Heart right ventricle (tissue), 16 donors: ENCODE measurements at regions not wholly inside any gene's neighbourhood (a gene's known extent, or its start where the extent isn't known, plus 50 kb on each side); places are given as distances from the start of the nearest gene placed in this dataset.

Source experiments
- ATAC-seq, 8 donors: fragments of 200-7000 bp; cut with Tn5 transposase; one replicate each; pipeline ENCODE4 v1.9.1; 2020; ENCODE audit warnings: mild to moderate bottlenecking in 8 of 8, moderate library complexity in 8 of 8, moderate number of reproducible peaks in 1 of 8
- DNase-seq, 2 donors: peaks; one replicate each; pipeline ENCODE4 v3.0.0-alpha.2; 2020
- H3K27ac ChIP-seq, 10 donors: fragments of 200-600 bp; sonication (generic) in 2 of 10; one replicate each; pipeline versions ENCODE4 v1.5.0 to v1.8.0; 2020 to 2022; ENCODE audit warnings: mild to moderate bottlenecking in 3 of 10
- H3K27me3 ChIP-seq, 7 donors: fragments of 200-600 bp; one replicate each; pipeline ENCODE4 v1.8.0; 2021 to 2022; ENCODE audit warnings: mild to moderate bottlenecking in 2 of 7
- H3K36me3 ChIP-seq, 9 donors: fragments of 200-600 bp; sonication (generic) in 1 of 9; one replicate each; pipeline versions ENCODE4 v1.5.0 to v1.8.0; 2020 to 2022; ENCODE audit warnings: mild to moderate bottlenecking in 2 of 9
- H3K4me1 ChIP-seq, 9 donors: fragments of 200-600 bp; sonication (generic) in 1 of 9; one replicate each; pipeline versions ENCODE4 v1.5.0 to v1.8.0; 2020 to 2022; ENCODE audit warnings: mild to moderate bottlenecking in 4 of 9
- H3K4me3 ChIP-seq, 10 donors: fragments of 200-600 bp; sonication (generic) in 2 of 10; one replicate each; pipeline versions ENCODE4 v1.5.0 to v1.8.0; 2020 to 2022; ENCODE audit warnings: mild to moderate bottlenecking in 7 of 10, moderate library complexity in 2 of 10
- H3K9me3 ChIP-seq, 11 donors: fragments of 200-600 bp in 10 of 11; sonication (generic) in 2 of 11; one replicate each; pipeline versions ENCODE4 v1.5.0 to v1.8.0; 2013 to 2022; ENCODE audit warnings: mild to moderate bottlenecking in 2 of 11, control low read depth in 1 of 11, moderate library complexity in 1 of 11
- CTCF ChIP-seq, 9 donors: fragments of 200-600 bp; sonication (generic) in 2 of 9; IDR thresholded peaks; one replicate each; pipeline versions ENCODE4 v1.5.0 to v1.8.0; 2021 to 2022; ENCODE audit warnings: antibody characterized with exemption in 9 of 9, mild to moderate bottlenecking in 5 of 9, moderate library complexity in 1 of 9
- WGBS, 2 donors: extraction: QIAGEN DNeasy Blood & Tissue Kit; methylation state at CpG; one replicate each; pipeline ENCODE4 v1.1.7; 2013; ENCODE audit warnings: inconsistent platforms in 1 of 2; 5-methylcytosine and 5-hydroxymethylcytosine counted together
- intact Hi-C, 10 donors: fragments of 100-400 bp; cut with DNase I; formaldehyde crosslinking; loops; one replicate each; pipeline versions ENCODE4 v1.11.1 to v1.14.2; 2022
- donor health status: Arrhythmogenic right ventricular cardiomyopathy.
- donor health status: ischemic (EF 13 %, LVEDD 7.1; RV severe dilation, severe dysfunction).
- donor health status: healthy with polysubstance abuse.
- donor health status: DM: no; HTN: yes; CAD: no.
- donor health status: DM: no; HTN: no; CAD: no.
- donor health status: ischemic (EF 25% LVEDD 6.9; RV normal size, moderate dysfunction).
- donor health status: ischemic (EF 25% LVEDD 5.7; RV mildly dilated, moderate dysfunction).
- donor health status: healthy.
- donor health status: DM: yes; HTN: yes; CAD: no.
- donor health status: Ischemic cardiomyopathy.
- donor health status: ischemic (EF 35%, LVEDD 5.7; RV mildly dilated, moderate dysfunction).
- donor health status: nonischemic (EF 11% LVEDD 7.7; RV severe dilation, severe dysfunction).
- donor health status: DM: yes; HTN: yes; CAD: no.
- donor health status: PGD.
- donor health status: ischemic (EF 29% LVEDD 5.4; RV normal size, mild dysfunction).
- donor health status: nonischemic (EF 23%, LVEDD 6.1; RV moderate dilation, normal function).

DNA sequence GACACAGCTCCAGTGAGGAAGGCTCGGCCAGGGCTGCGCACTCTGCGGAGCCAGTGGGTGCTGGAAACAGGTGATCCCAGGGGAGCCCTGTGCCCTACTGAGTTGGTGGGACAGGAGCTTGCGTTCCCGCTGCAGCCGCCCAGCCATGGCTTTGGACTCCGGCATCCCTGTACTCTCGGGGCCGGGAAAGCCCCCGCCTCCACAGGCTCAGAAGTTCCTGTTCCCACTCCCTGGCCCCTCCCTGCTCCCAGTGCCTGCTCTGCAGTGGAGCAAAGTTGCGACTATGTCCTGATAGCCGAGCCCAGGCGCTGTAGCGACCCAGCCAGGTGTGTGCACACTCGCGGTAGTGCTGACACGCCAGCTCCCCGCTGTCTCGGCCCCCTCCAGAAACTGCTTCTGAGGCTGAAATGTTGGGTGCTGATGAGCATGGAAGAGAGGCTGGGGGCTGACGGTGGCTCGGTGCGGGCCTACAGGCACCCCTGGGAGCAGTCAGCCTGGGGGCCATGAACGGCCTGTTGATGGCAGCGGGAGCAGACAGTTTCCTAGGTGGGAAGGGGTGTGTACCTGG is 344.6 kb upstream of the MGAT4C start:
- Histone ChIP-seq H3K4me1 (no peaks in the 10 kb centered on the region), H3K9me3 (no peaks in the 10 kb centered on the region), H3K36me3 (no peaks in the 10 kb centered on the region), H3K27me3 (no peaks in the 10 kb centered on the region), H3K4me3 (no peak overlapping the region), H3K27ac (no peak overlapping the region)
- 94 to 95% methylated on average over 24 of the region's 24 CpGs for whole genome bisulfite sequencing, 2 donors
- TF ChIP-seq CTCF (IDR thresholded peaks at IDR 0.05), result no peak
- DNase-seq (peak in 1 of 2 donors; percentile 4), ATAC-seq (peak in 1 of 8 donors; percentile 20)
- intact Hi-C loops, result no loop called here

GRCh38 chr12:86597431-86597830 is 341.2 kb upstream of the MGAT4C start:
- ATAC-seq (no peak), DNase-seq (no peak)
- intact Hi-C loops, result no loop called here
- H3K4me1 ChIP-seq, result no peaks in the 10 kb centered on the region
- H3K36me3 ChIP-seq, result no peaks in the 10 kb centered on the region
- no peak overlapping the region for H3K4me3 ChIP-seq
- no peak for TF ChIP-seq CTCF (IDR thresholded peaks at IDR 0.05)
- H3K9me3 ChIP-seq, result no peaks in the 10 kb centered on the region
- no peaks in the 10 kb centered on the region for H3K27me3 ChIP-seq
- H3K27ac ChIP-seq, result no peak overlapping the region

- Histone ChIP-seq H3K27me3 (no peaks in the 10 kb centered on the region), H3K9me3 (no peaks in the 10 kb centered on the region), H3K27ac (no peak overlapping the region), H3K4me3 (no peak overlapping the region), H3K4me1 (no peaks in the 10 kb centered on the region), H3K36me3 (no peaks in the 10 kb centered on the region)
- ATAC-seq, result no peak
- intact Hi-C loops, result no loop called here
- no peak for DNase-seq
- TF ChIP-seq CTCF (IDR thresholded peaks at IDR 0.05), result no peak
Measured at GRCh38 chr12:86590296-86590695, 334.1 kb upstream of the MGAT4C start.

- no peaks in the 10 kb centered on the region for H3K36me3 ChIP-seq
- no peak for TF ChIP-seq CTCF (IDR thresholded peaks at IDR 0.05)
- H3K27ac ChIP-seq, result no peak overlapping the region
- no peak overlapping the region for H3K4me3 ChIP-seq
- DNase-seq (no peak), ATAC-seq (no peak)
- no peaks in the 10 kb centered on the region for H3K27me3 ChIP-seq
- H3K4me1 ChIP-seq, result no peaks in the 10 kb centered on the region
- peaks cover 0 to 21% (median 0%) of the 10 kb centered on the region in 11 donors for H3K9me3 ChIP-seq
- intact Hi-C loops, result no loop called here
Measured at GRCh38 chr12:86574143-86574542, 318.0 kb upstream of the MGAT4C start.
